Neural progenitor cell (in vitro differentiated cells): ENCODE measurements at regions not wholly inside any gene's neighbourhood (a gene's known extent, or its start where the extent isn't known, plus 50 kb on each side); places are given as distances from the start of the nearest gene placed in this dataset.

Experiments
- EZH2 ChIP-seq: fragments of 200-600 bp; sonication (generic); IDR thresholded peaks from 2 replicates; pipeline ENCODE4 v1.6.1; 2017; ENCODE audit warnings: antibody characterized with exemption, mild to moderate bottlenecking, moderate library complexity
- TF ChIP-seq, protein P1 (sequence below): fragments of 200-600 bp; sonication (generic); IDR thresholded peaks from 2 replicates; pipeline ENCODE4 v1.5.1; 2017; ENCODE audit warnings: antibody characterized with exemption, mild to moderate bottlenecking

DNA sequence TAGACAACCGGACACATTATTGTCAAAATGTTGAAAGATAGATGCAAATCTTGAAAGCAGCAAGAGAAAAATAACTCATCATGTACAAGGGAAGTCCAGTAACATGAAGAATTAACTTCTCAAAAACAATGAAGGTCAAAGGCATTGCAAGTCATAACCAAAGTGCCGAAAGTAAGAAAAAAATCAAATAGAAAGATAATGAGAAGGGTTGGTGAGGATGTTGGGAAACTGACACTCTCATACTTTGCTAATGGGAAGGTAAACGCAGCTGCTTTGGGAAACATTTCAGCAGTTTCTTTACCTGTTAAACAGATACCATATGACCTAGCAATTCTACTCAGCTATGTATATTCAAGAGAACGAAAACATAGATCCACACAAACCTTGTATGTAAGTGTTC, 303.0 kb downstream of the ARL4A start:
- TF ChIP-seq EZH2, result no peak
- TF ChIP-seq, protein P1, sequence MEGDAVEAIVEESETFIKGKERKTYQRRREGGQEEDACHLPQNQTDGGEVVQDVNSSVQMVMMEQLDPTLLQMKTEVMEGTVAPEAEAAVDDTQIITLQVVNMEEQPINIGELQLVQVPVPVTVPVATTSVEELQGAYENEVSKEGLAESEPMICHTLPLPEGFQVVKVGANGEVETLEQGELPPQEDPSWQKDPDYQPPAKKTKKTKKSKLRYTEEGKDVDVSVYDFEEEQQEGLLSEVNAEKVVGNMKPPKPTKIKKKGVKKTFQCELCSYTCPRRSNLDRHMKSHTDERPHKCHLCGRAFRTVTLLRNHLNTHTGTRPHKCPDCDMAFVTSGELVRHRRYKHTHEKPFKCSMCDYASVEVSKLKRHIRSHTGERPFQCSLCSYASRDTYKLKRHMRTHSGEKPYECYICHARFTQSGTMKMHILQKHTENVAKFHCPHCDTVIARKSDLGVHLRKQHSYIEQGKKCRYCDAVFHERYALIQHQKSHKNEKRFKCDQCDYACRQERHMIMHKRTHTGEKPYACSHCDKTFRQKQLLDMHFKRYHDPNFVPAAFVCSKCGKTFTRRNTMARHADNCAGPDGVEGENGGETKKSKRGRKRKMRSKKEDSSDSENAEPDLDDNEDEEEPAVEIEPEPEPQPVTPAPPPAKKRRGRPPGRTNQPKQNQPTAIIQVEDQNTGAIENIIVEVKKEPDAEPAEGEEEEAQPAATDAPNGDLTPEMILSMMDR, result no peak
